Chondrocyte (in vitro differentiated cells): ENCODE measurements at regions not wholly inside any gene's neighbourhood (a gene's known extent, or its start where the extent isn't known, plus 50 kb on each side); places are given as distances from the start of the nearest gene placed in this dataset.

Source experiments
- DNase-seq: peaks from one replicate; pipeline ENCODE4 v3.0.0; 2021; ENCODE audit warnings: mixed read lengths, low spot score
- H3K27ac Mint-ChIP-seq: one replicate; pipeline ENCODE4 v1.8.0; 2021; ENCODE audit warnings: mild to moderate bottlenecking, moderate library complexity, mixed read lengths; ENCODE audit not compliant: unreplicated experiment
- H3K27me3 Mint-ChIP-seq: 2 replicates; pipeline ENCODE4 v1.8.0; 2021; ENCODE audit warnings: low read depth, mixed read lengths
- H3K36me3 Mint-ChIP-seq: 2 replicates; pipeline ENCODE4 v1.8.0; 2021; ENCODE audit warnings: low read depth, mixed read lengths
- H3K4me1 Mint-ChIP-seq: 2 replicates; pipeline ENCODE4 v1.8.0; 2021; ENCODE audit warnings: low read depth, mild to moderate bottlenecking, mixed read lengths
- H3K4me3 Mint-ChIP-seq: one replicate; pipeline ENCODE4 v1.8.0; 2021; ENCODE audit warnings: mild to moderate bottlenecking, moderate library complexity, mixed read lengths; ENCODE audit not compliant: unreplicated experiment
- H3K9me3 Mint-ChIP-seq: 2 replicates; pipeline ENCODE4 v1.8.0; 2021; ENCODE audit warnings: low read depth, mixed read lengths
- TF ChIP-seq, protein P1 (sequence below): fragments of 200-600 bp; sonication (generic); IDR thresholded peaks from 2 replicates; pipeline ENCODE4 v1.5.0; 2021; ENCODE audit warnings: antibody characterized with exemption, mild to moderate bottlenecking, moderate library complexity

GRCh38 chr9:4417578-4418325 is 72.5 kb upstream of the SLC1A1 start:
- TF ChIP-seq, protein P1, sequence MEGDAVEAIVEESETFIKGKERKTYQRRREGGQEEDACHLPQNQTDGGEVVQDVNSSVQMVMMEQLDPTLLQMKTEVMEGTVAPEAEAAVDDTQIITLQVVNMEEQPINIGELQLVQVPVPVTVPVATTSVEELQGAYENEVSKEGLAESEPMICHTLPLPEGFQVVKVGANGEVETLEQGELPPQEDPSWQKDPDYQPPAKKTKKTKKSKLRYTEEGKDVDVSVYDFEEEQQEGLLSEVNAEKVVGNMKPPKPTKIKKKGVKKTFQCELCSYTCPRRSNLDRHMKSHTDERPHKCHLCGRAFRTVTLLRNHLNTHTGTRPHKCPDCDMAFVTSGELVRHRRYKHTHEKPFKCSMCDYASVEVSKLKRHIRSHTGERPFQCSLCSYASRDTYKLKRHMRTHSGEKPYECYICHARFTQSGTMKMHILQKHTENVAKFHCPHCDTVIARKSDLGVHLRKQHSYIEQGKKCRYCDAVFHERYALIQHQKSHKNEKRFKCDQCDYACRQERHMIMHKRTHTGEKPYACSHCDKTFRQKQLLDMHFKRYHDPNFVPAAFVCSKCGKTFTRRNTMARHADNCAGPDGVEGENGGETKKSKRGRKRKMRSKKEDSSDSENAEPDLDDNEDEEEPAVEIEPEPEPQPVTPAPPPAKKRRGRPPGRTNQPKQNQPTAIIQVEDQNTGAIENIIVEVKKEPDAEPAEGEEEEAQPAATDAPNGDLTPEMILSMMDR = no peak
- H3K9me3 Mint-ChIP-seq = no peaks in the 10 kb centered on the region
- H3K27ac Mint-ChIP-seq = no peak overlapping the region
- DNase-seq = no peak
- H3K36me3 Mint-ChIP-seq = no peaks in the 10 kb centered on the region
- no peak overlapping the region for H3K4me3 Mint-ChIP-seq
- H3K27me3 Mint-ChIP-seq = peaks cover 2% of the 10 kb centered on the region
- no peaks in the 10 kb centered on the region for H3K4me1 Mint-ChIP-seq

- Mint-ChIP-seq H3K4me1 (no peaks in the 10 kb centered on the region), H3K4me3 (no peak overlapping the region), H3K9me3 (no peaks in the 10 kb centered on the region), H3K27me3 (peaks cover 2% of the 10 kb centered on the region), H3K36me3 (no peaks in the 10 kb centered on the region), H3K27ac (no peak overlapping the region)
- DNase-seq = no peak
- TF ChIP-seq, protein P1 = no peak
These were observed 73.8 kb upstream of the SLC1A1 start for GRCh38 chr9:4416467-4416866.

- TF ChIP-seq, protein P1 = no peak
- H3K4me1 Mint-ChIP-seq = no peaks in the 10 kb centered on the region
- H3K9me3 Mint-ChIP-seq = no peaks in the 10 kb centered on the region
- no peak for DNase-seq
- H3K27ac Mint-ChIP-seq = no peak overlapping the region
- H3K4me3 Mint-ChIP-seq = no peak overlapping the region
- no peaks in the 10 kb centered on the region for H3K36me3 Mint-ChIP-seq
- H3K27me3 Mint-ChIP-seq = peaks cover 2% of the 10 kb centered on the region
These were observed 75.0 kb upstream of the SLC1A1 start for GRCh38 chr9:4415281-4415680.

GRCh38 chr9:4413856-4414255 is 76.4 kb upstream of the SLC1A1 start:
- no peak for DNase-seq
- Mint-ChIP-seq H3K4me3 (no peak overlapping the region), H3K27ac (no peak overlapping the region), H3K36me3 (no peaks in the 10 kb centered on the region), H3K9me3 (no peaks in the 10 kb centered on the region), H3K27me3 (peaks cover 2% of the 10 kb centered on the region), H3K4me1 (no peaks in the 10 kb centered on the region)
- TF ChIP-seq, protein P1 = no peak

GRCh38 chr9:4404156-4404555 is 86.1 kb upstream of the SLC1A1 start:
- H3K4me1 Mint-ChIP-seq = no peaks in the 10 kb centered on the region
- no peak for DNase-seq
- no peak overlapping the region for H3K27ac Mint-ChIP-seq
- TF ChIP-seq, protein P1 = no peak
- H3K9me3 Mint-ChIP-seq = peaks cover 45% of the 10 kb centered on the region
- no peak overlapping the region for H3K4me3 Mint-ChIP-seq
- no peaks in the 10 kb centered on the region for H3K27me3 Mint-ChIP-seq
- H3K36me3 Mint-ChIP-seq = peaks cover 22% of the 10 kb centered on the region
